DND-41 (cell line): ENCODE measurements at regions not wholly inside any gene's neighbourhood (a gene's known extent, or its start where the extent isn't known, plus 50 kb on each side); places are given as distances from the start of the nearest gene placed in this dataset.

ENCODE experiments used
- CTCF ChIP-seq: IDR thresholded peaks from 2 replicates; pipeline ENCODE4 v1.5.1; 2012; ENCODE audit warnings: borderline replicate concordance, low read length, moderate library complexity, mild to moderate bottlenecking; ENCODE audit not compliant: poor library complexity, severe bottlenecking; ENCODE audit errors: extremely low read depth
- EZH2 ChIP-seq: IDR thresholded peaks from 3 replicates; pipeline ENCODE4 v1.6.1; 2012; ENCODE audit warnings: borderline replicate concordance, low read depth, mild to moderate bottlenecking, moderate library complexity, low read length, inconsistent platforms; ENCODE audit not compliant: severe bottlenecking

GRCh38 chr3:150333477-150333876 is 74.6 kb upstream of the TSC22D2 start:
- no peak for TF ChIP-seq CTCF
- no peak for TF ChIP-seq EZH2
